ENCODE measurements at regions not wholly inside any gene's neighbourhood (a gene's known extent, or its start where the extent isn't known, plus 50 kb on each side); places are given as distances from the start of the nearest gene placed in this dataset.

DNA sequence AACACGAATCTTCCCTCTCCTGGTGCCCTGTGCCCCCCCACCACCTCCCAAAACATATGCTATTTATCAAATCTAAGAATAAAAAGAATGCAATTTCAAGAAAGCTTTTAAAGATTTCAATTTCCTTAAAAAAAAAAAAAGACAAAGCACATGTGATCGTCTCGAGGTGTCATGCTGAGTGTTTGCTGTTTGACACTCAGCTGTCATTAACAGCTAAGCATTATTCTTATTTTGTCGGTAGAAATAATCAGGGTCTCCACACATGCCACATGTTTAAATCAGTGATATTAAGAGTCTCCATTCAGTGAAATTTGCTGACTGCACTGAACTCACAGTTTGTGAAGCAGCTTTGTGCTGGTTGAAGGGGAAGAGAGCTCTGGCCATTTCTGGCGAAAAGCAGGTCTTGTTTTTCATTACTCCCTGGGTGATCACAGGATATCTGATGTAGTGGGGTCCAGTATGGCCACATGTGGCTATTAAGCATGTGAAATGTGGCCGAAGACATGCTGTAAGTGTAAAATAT, 281.8 kb downstream of the SATB1 start:
- Histone ChIP-seq H3K18ac (ENCODE audit: insufficient read length, low read depth, low read length) (no peak overlapping the region), H4K8ac (replicated peaks; ENCODE audit: insufficient read length, low read depth, low read length) (no peak overlapping the region), H3K4ac (ENCODE audit: low read depth, low read length) (no peak overlapping the region), H2BK20ac (ENCODE audit: low read depth, low read length, poor library complexity, severe bottlenecking) (no peak overlapping the region), H4K91ac (ENCODE audit: insufficient read length, low read depth, low read length) (no peak overlapping the region), H3K27me3 (ENCODE audit: insufficient read depth, low read length) (no peaks in the 10 kb centered on the region), H3K27ac (ENCODE audit: insufficient read length, low read depth, low read length) (no peak overlapping the region), H3K79me1 (ENCODE audit: insufficient read depth, low read depth, low read length, poor library complexity, severe bottlenecking) (no peaks in the 10 kb centered on the region), H3K4me2 (ENCODE audit: insufficient read depth, insufficient read length, low read length) (no peak overlapping the region), H3K14ac (ENCODE audit: insufficient read depth, low read length) (no peak overlapping the region), H4K20me1 (ENCODE audit: control insufficient read depth, insufficient read depth, insufficient read length) (no peaks in the 10 kb centered on the region), H4K5ac (ENCODE audit: insufficient read length, low read depth, low read length) (no peak overlapping the region), H2BK12ac (ENCODE audit: insufficient read length, low read depth, low read length) (no peak overlapping the region), H3K79me2 (ENCODE audit: insufficient read depth, low read length) (no peaks in the 10 kb centered on the region), H3K9ac (ENCODE audit: extremely low read depth, insufficient read length, low read length) (no peak overlapping the region), H2BK5ac (ENCODE audit: insufficient read length, low read length) (no peak overlapping the region), H3K9me3 (ENCODE audit: control insufficient read depth, low read depth, low read length) (no peaks in the 10 kb centered on the region), H2AK5ac (ENCODE audit: insufficient read length, low read length) (no peak overlapping the region), H3K23ac (ENCODE audit: insufficient read length, low read depth, low read length) (no peak overlapping the region), H3K23me2 (ENCODE audit: insufficient read length, low read depth, low read length, poor library complexity, severe bottlenecking) (no peaks in the 10 kb centered on the region), H2BK120ac (ENCODE audit: low read depth, low read length, poor library complexity, severe bottlenecking) (no peak overlapping the region), H2BK15ac (ENCODE audit: low read depth, low read length) (no peak overlapping the region), H2AFZ (ENCODE audit: low read length) (no peak overlapping the region), H3T11ph (ENCODE audit: low read length) (no peak overlapping the region), H3K4me1 (ENCODE audit: insufficient read depth, low read length) (no peaks in the 10 kb centered on the region; the same call in 1 of the 2 replicates), H3K56ac (ENCODE audit: insufficient read length, low read depth, low read length) (no peak overlapping the region)
- TF ChIP-seq, protein P1, sequence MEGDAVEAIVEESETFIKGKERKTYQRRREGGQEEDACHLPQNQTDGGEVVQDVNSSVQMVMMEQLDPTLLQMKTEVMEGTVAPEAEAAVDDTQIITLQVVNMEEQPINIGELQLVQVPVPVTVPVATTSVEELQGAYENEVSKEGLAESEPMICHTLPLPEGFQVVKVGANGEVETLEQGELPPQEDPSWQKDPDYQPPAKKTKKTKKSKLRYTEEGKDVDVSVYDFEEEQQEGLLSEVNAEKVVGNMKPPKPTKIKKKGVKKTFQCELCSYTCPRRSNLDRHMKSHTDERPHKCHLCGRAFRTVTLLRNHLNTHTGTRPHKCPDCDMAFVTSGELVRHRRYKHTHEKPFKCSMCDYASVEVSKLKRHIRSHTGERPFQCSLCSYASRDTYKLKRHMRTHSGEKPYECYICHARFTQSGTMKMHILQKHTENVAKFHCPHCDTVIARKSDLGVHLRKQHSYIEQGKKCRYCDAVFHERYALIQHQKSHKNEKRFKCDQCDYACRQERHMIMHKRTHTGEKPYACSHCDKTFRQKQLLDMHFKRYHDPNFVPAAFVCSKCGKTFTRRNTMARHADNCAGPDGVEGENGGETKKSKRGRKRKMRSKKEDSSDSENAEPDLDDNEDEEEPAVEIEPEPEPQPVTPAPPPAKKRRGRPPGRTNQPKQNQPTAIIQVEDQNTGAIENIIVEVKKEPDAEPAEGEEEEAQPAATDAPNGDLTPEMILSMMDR (conservative IDR thresholded peaks at IDR 0.05) = no peak
- Mint-ChIP-seq H3K27ac (no peak overlapping the region), H3K9me3 (no peaks in the 10 kb centered on the region), H3K4me1 (peaks cover 11 to 14% of the 10 kb centered on the region in 2 experiments; a peak in 3 of 4 replicates), H3K4me3 (no peak overlapping the region), H3K27me3 (ENCODE audit: low read depth) (no peaks in the 10 kb centered on the region), H3K36me3 (ENCODE audit: insufficient read depth in 1 of 3, low read depth in 3 of 3) (no peaks in the 10 kb centered on the region)
- DNase-seq = no peak
- no CpG with 5 or more reads among the region's 6 CpGs for WGBS (ENCODE audit: extremely low coverage, insufficient read length, low lambda C conversion rate)
